OCI-LY7 (cell line): ENCODE measurements at regions not wholly inside any gene's neighbourhood (a gene's known extent, or its start where the extent isn't known, plus 50 kb on each side); places are given as distances from the start of the nearest gene placed in this dataset.
"Not testable (repeated sequence)": the region's sequence is repeated elsewhere in the genome, so short reads cannot be mapped to it uniquely, and the experiment has no call there.

Experiments used
- BruUV-seq: library from RNA; stranded (reverse); fragments of 400-500 nt; replicated peaks from 2 replicates; lab custom pipeline; 2021; lab: Mats Ljungman, UMichigan
- CTCF ChIA-PET: fragments of 300-600 bp; sonication (Branson Sonifier 250); formaldehyde crosslinking; loops from one replicate; lab custom pipeline; 2022; ENCODE audit warnings: antibody characterized with exemption; ENCODE audit not compliant: unreplicated experiment; lab: Charles Lee
- POLR2A ChIA-PET: fragments of 300-600 bp; sonication (Branson Sonifier 250); formaldehyde crosslinking; loops from one replicate; lab custom pipeline; 2022; ENCODE audit warnings: antibody characterized with exemption; lab: Charles Lee
- DNase-seq: peaks from one replicate; pipeline ENCODE4 v3.0.0-alpha.2; 2015; ENCODE audit warnings: low spot score
- H2AFZ ChIP-seq: fragments of 200-600 bp; sonication (generic), shearing (Covaris generic); 2 replicates; pipeline ENCODE4 v1.6.1; 2014; ENCODE audit warnings: mild to moderate bottlenecking, antibody characterized with exemption, low read length, moderate library complexity
- H3K27ac ChIP-seq: fragments of 200-600 bp; sonication (generic); 2 replicates; pipeline ENCODE4 v1.5.1; 2014; ENCODE audit warnings: mixed run types, low read depth, mild to moderate bottlenecking, moderate library complexity, low read length, inconsistent platforms; ENCODE audit not compliant: poor library complexity, severe bottlenecking
- H3K36me3 ChIP-seq: fragments of 200-600 bp; sonication (generic); 2 replicates; pipeline ENCODE4 v1.6.1; 2014; ENCODE audit warnings: mild to moderate bottlenecking, antibody characterized with exemption, low read length, moderate library complexity, mixed read lengths; ENCODE audit not compliant: insufficient read depth
- H3K4me1 ChIP-seq: fragments of 200-600 bp; sonication (generic); 2 replicates; pipeline ENCODE4 v1.5.1; 2014; ENCODE audit warnings: mild to moderate bottlenecking, low read length; ENCODE audit not compliant: insufficient read depth, poor library complexity, severe bottlenecking
- H3K4me2 ChIP-seq: fragments of 200-600 bp; sonication (generic); 2 replicates; pipeline ENCODE4 v1.6.1; 2014; ENCODE audit warnings: mild to moderate bottlenecking, low read length
- H3K4me3 ChIP-seq: fragments of 200-600 bp; sonication (generic); 2 replicates; pipeline ENCODE4 v1.5.1; 2014; ENCODE audit warnings: mild to moderate bottlenecking, low read depth, low read length; ENCODE audit not compliant: poor library complexity, severe bottlenecking
- H3K79me2 ChIP-seq: fragments of 200-600 bp; sonication (generic); 2 replicates; pipeline ENCODE4 v1.6.1; 2016; ENCODE audit warnings: low read depth, mild to moderate bottlenecking, low read length, moderate library complexity, mixed read lengths; ENCODE audit not compliant: insufficient read depth
- H3K9me2 ChIP-seq: fragments of 200-600 bp; sonication (generic); 2 replicates; pipeline ENCODE4 v1.6.1; 2016; ENCODE audit warnings: mild to moderate bottlenecking, low read length, mixed read lengths; ENCODE audit not compliant: insufficient read depth
- H3K9me3 ChIP-seq: fragments of 200-600 bp; sonication (generic); 2 replicates; pipeline ENCODE4 v1.6.1; 2014; ENCODE audit warnings: mild to moderate bottlenecking, mixed run types, low read length, mixed read lengths
- H4K20me1 ChIP-seq: fragments of 200-600 bp; sonication (generic); 2 replicates; pipeline ENCODE4 v1.6.1; 2014; ENCODE audit warnings: mild to moderate bottlenecking, antibody characterized with exemption, low read length, moderate library complexity, mixed read lengths; ENCODE audit not compliant: insufficient read depth
- EZH2phosphoT487 ChIP-seq: fragments of 200-600 bp; sonication (generic); IDR thresholded peaks from 2 replicates; pipeline ENCODE4 v1.6.1; 2018; ENCODE audit warnings: low read depth, borderline replicate concordance, mild to moderate bottlenecking, mixed run types, antibody characterized with exemption, low read length, moderate library complexity, mixed read lengths
- intact Hi-C: fragments of 100-400 bp; cut with micrococcal nuclease; formaldehyde crosslinking; loops from one replicate; pipeline ENCODE4 v1.10.0; 2022; ENCODE audit not compliant: unreplicated experiment
- TF ChIP-seq, protein P1 (sequence below): fragments of 200-600 bp; sonication (generic); conservative IDR thresholded peaks from 2 replicates; pipeline ENCODE4 v1.5.1; 2014; ENCODE audit warnings: mild to moderate bottlenecking, antibody characterized with exemption, low read length, moderate library complexity, mixed read lengths

DNA sequence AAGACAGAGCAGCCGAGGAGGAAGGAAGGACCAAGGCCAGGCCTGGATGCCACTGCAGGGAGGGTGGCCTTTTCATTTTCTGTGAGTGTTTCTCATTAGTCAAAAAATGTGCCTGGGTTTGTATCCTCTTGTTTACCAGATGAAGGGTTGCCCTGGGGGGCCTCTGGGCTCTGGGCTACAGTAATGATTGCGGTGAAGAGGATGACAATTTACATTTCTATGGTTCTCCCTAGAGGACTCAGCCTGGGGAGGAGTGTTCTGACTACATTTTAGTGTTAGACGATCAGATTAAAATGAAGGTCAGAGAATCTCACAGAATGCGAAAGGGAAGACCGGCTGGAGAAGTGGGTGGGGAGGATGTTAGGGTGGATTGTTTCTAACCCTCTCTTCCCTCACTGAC is 108.0 kb upstream of the KMT2C start:
- POLR2A ChIA-PET: no interaction called here

DNA sequence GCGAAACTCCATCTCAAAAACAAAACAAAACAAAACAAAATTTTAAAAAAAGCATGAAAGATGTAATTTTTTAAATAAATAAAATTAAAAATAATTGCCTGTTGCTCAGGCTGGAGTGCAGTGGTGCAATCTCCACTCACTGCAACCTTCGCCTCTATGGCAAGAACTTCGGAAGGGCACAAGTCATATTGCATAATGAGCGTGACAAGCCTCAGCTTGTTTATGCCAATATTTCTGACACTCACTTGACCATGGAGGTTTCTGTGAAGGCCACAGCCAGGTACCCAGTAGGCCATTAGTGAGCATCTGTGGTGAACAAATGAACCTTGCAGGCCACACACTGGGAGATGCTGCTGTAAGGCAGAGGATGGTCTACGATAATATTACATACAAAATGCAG is 106.1 kb upstream of the KMT2C start:
- H3K4me1 ChIP-seq: no peaks in the 10 kb centered on the region
- H3K4me2 ChIP-seq: no peak overlapping the region
- H3K9me3 ChIP-seq: no peaks in the 10 kb centered on the region
- intact Hi-C loops: no loop called here
- no peak for TF ChIP-seq EZH2phosphoT487
- POLR2A ChIA-PET: no interaction called here
- no TSS peak for BruUV-seq
- no peak overlapping the region for H3K27ac ChIP-seq
- no peaks in the 10 kb centered on the region for H4K20me1 ChIP-seq
- no peaks in the 10 kb centered on the region for H3K79me2 ChIP-seq
- DNase-seq: no peak
- CTCF ChIA-PET: no interaction called here
- no peak overlapping the region for H2AFZ ChIP-seq
- no peak overlapping the region for H3K4me3 ChIP-seq
- no peaks in the 10 kb centered on the region for H3K9me2 ChIP-seq
- no peaks in the 10 kb centered on the region for H3K36me3 ChIP-seq

More for the DNA sequence above, 108.0 kb upstream of the KMT2C start:
- Histone ChIP-seq H3K79me2 (no peaks in the 10 kb centered on the region), H3K9me2 (no peaks in the 10 kb centered on the region), H3K4me1 (no peaks in the 10 kb centered on the region), H3K4me3 (no peak overlapping the region), H2AFZ (no peak overlapping the region), H4K20me1 (no peaks in the 10 kb centered on the region), H3K4me2 (no peak overlapping the region), H3K36me3 (no peaks in the 10 kb centered on the region), H3K9me3 (no peaks in the 10 kb centered on the region), H3K27ac (no peak overlapping the region)
- no peak for DNase-seq
- no TSS peak for BruUV-seq
- intact Hi-C loops: no loop called here
- TF ChIP-seq, protein P1, sequence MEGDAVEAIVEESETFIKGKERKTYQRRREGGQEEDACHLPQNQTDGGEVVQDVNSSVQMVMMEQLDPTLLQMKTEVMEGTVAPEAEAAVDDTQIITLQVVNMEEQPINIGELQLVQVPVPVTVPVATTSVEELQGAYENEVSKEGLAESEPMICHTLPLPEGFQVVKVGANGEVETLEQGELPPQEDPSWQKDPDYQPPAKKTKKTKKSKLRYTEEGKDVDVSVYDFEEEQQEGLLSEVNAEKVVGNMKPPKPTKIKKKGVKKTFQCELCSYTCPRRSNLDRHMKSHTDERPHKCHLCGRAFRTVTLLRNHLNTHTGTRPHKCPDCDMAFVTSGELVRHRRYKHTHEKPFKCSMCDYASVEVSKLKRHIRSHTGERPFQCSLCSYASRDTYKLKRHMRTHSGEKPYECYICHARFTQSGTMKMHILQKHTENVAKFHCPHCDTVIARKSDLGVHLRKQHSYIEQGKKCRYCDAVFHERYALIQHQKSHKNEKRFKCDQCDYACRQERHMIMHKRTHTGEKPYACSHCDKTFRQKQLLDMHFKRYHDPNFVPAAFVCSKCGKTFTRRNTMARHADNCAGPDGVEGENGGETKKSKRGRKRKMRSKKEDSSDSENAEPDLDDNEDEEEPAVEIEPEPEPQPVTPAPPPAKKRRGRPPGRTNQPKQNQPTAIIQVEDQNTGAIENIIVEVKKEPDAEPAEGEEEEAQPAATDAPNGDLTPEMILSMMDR: no peak
- no peak for TF ChIP-seq EZH2phosphoT487
- CTCF ChIA-PET: no interaction called here

DNA sequence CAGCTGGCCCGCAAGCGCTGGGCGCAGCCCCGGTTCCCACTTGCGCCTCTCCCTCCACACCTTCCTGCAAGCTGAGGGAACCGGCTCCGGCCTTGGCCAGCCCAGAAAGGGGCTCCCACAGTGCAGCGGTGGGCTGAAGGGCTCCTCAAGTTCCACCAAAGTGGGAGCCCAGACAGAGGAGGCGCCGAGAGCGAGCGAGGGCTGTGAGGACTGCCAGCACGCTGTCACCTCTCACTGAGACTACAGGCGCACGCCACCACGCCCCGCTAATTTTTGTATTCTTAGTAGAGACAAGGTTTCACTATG is 103.3 kb upstream of the KMT2C start:
- CTCF ChIA-PET, H3K4me2 ChIP-seq, H3K27ac ChIP-seq, DNase-seq, H3K9me3 ChIP-seq, H4K20me1 ChIP-seq, H3K4me3 ChIP-seq, H3K36me3 ChIP-seq, POLR2A ChIA-PET, H3K4me1 ChIP-seq, H2AFZ ChIP-seq, H3K9me2 ChIP-seq, H3K79me2 ChIP-seq, intact Hi-C loops, BruUV-seq: not testable (repeated sequence)

DNA sequence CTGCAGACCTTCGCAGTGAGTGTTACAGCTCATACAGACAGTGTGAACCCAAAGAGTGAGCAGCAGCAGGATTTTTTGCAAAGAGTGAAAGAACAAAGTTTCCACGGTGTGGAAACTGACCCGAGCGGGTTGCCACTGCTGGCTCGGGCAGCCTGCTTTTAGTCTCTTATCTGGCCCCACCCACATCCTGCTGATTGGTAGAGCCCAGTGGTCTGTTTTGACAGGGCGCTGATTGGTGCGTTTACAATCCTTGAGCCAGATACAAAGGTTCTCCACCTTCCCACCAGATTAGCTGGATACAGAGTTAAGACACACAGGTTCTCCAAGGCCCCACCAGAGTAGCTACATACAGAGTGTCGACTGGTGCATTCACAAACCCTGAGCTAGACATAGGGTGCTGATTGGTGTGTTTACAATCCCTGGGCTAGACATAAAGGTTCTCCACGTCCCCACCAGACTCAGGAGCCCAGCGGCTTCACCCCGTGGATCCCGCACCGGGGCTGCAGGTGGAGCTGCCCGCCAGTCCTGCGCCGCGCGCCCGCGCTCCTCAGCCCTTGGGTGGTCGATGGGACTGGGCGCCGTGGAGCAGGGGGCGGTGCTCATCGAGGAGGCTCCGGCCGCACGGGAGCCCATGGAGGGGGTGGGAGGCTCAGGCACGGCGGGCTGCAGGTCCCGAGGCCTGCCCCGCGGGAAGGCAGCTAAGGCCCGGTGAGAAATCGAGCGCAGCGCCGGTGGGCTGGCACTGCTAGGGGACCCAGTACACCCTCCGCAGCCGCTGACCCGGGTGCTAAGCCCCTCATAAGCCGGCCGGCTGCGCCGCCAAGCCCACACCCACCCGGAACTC is 102.8 kb upstream of the KMT2C start:
- CTCF ChIA-PET, BruUV-seq: not testable (repeated sequence)

More for the DNA sequence above, 102.8 kb upstream of the KMT2C start:
- H3K27ac ChIP-seq, H3K4me3 ChIP-seq, H3K4me2 ChIP-seq, H2AFZ ChIP-seq, H3K9me2 ChIP-seq, intact Hi-C loops, H3K9me3 ChIP-seq, H3K79me2 ChIP-seq, H4K20me1 ChIP-seq, H3K36me3 ChIP-seq, DNase-seq, H3K4me1 ChIP-seq: not testable (repeated sequence)
- POLR2A ChIA-PET: interaction anchor here (0.6 kb wide), 1 partner anchor 1027 kb away, joined by 5 read pairs; no protein-coding TSS in a partner anchor
